OCI-LY3 (cell line): ENCODE measurements at regions not wholly inside any gene's neighbourhood (a gene's known extent, or its start where the extent isn't known, plus 50 kb on each side); places are given as distances from the start of the nearest gene placed in this dataset.

Experiments
- H2AFZ ChIP-seq: fragments of 200-600, 300-600 bp; shearing (Covaris generic); 2 replicates; pipeline ENCODE4 v1.6.0; 2014; ENCODE audit warnings: antibody characterized with exemption, low read depth, low read length
- H3K27ac ChIP-seq: fragments of 200-600, 300-600 bp; sonication (generic); 2 replicates; pipeline ENCODE4 v1.5.1; 2014; ENCODE audit warnings: mild to moderate bottlenecking, low read length, moderate library complexity, mixed read lengths
- H3K27me3 ChIP-seq: fragments of 200-600, 300-600 bp; sonication (generic); 2 replicates; pipeline ENCODE4 v1.6.1; 2014; ENCODE audit warnings: low read depth, low read length, mixed read lengths
- H3K36me3 ChIP-seq: fragments of 200-600, 300-600 bp; sonication (generic); replicated peaks from 2 replicates; pipeline ENCODE3; 2014; ENCODE audit warnings: low read depth, low read length, mixed read lengths
- H3K4me1 ChIP-seq: fragments of 300-600, 200-600 bp; sonication (generic); 2 replicates; pipeline ENCODE4 v1.6.1; 2014; ENCODE audit warnings: low read length, mixed read lengths
- H3K4me2 ChIP-seq: fragments of 200-600, 300-600 bp; sonication (generic); 2 replicates; pipeline ENCODE4 v1.6.1; 2014; ENCODE audit warnings: low read length, mixed read lengths
- H3K4me3 ChIP-seq: fragments of 300-600, 200-600 bp; sonication (generic); 2 replicates; pipeline ENCODE4 v1.5.1; 2014; ENCODE audit warnings: antibody characterized with exemption, mild to moderate bottlenecking, low read length, moderate library complexity
- H3K79me2 ChIP-seq: fragments of 300-600, 200-600 bp; shearing (Covaris generic); 2 replicates; pipeline ENCODE4 v1.6.1; 2014; ENCODE audit warnings: mild to moderate bottlenecking, low read length, mixed read lengths
- H3K9ac ChIP-seq: fragments of 300-600, 200-600 bp; shearing (Covaris generic); 2 replicates; pipeline ENCODE4 v1.6.0; 2014; ENCODE audit warnings: mild to moderate bottlenecking, low read length, moderate library complexity
- H3K9me3 ChIP-seq: fragments of 200-600, 300-600 bp; shearing (Covaris generic); 2 replicates; pipeline ENCODE4 v1.6.1; 2014; ENCODE audit warnings: low read length, mixed read lengths; ENCODE audit not compliant: insufficient read depth
- H4K20me1 ChIP-seq: fragments of 200-600, 300-600 bp; sonication (generic); 2 replicates; pipeline ENCODE4 v1.6.1; 2016; ENCODE audit warnings: low read length, mixed read lengths; ENCODE audit not compliant: insufficient read depth
- CTCF ChIP-seq: fragments of 200-600, 300-600 bp; sonication (generic); IDR thresholded peaks from 2 replicates; pipeline ENCODE4 v1.5.1; 2014; ENCODE audit warnings: antibody characterized with exemption, low read length, low read depth
- EZH2phosphoT487 ChIP-seq: fragments of 200-600 bp; shearing (Covaris generic); IDR thresholded peaks from 2 replicates; pipeline ENCODE4 v1.6.1; 2018; ENCODE audit warnings: antibody characterized with exemption, mixed run types, low read depth

GRCh38 chr3:113136544-113136943, 74.8 kb upstream of the BOC start:
- Histone ChIP-seq H3K9me3 (no peaks in the 10 kb centered on the region), H4K20me1 (no peaks in the 10 kb centered on the region), H3K4me2 (no peak overlapping the region), H3K79me2 (no peaks in the 10 kb centered on the region), H3K9ac (no peak overlapping the region), H3K27me3 (no peaks in the 10 kb centered on the region), H3K36me3 (no peaks in the 10 kb centered on the region), H3K4me1 (peaks cover 7% of the 10 kb centered on the region), H3K27ac (no peak overlapping the region), H2AFZ (no peak overlapping the region), H3K4me3 (no peak overlapping the region)
- TF ChIP-seq EZH2phosphoT487 = no peak
- no peak for TF ChIP-seq CTCF

DNA sequence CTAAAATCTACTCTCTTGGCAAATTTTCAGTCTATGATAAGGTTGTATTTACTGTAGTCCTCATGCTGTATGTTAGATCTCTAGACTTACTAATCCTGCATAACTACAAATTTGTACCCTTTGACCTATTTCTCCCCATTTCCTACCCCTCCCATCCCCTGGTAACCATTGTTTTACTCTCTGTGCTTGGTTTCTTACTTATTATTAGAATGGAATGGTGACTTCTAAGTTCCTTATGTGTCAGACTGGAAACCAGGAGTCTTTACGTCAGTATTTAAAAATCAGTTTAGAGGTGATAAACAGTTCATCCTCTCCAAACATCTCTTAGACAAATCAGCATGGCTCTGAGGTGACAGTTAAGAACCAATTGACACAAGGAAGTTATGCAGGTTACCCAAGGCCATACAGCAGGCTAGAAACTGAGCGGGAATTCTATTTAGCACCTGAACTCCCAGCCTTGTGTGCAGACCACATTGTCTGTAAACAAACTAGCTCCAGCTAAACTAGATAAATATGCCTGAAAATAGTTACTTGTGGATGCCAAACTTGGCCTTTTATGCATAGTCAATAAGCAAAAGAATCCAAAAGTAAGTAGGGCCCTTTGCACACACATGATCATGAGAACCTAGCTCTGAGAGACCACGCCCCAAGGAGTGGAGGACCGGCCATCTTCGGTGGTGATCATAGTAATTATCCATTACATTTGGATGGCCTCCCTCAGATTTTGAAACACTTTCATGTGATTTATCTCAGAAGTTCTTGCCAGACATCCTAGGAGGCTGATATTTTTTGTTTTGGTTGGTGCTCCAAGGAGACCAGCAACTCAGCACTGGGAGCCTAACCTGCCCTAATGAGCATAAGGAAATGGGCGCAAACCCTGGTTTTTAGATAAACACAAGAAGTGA, 72.3 kb upstream of the BOC start:
- no peaks in the 10 kb centered on the region for H4K20me1 ChIP-seq
- no peak overlapping the region for H3K9ac ChIP-seq
- H2AFZ ChIP-seq = no peak overlapping the region
- H3K4me2 ChIP-seq = no peak overlapping the region
- no peak for TF ChIP-seq CTCF
- TF ChIP-seq EZH2phosphoT487 = no peak
- peaks cover 7% of the 10 kb centered on the region for H3K4me1 ChIP-seq
- H3K4me3 ChIP-seq = no peak overlapping the region
- H3K9me3 ChIP-seq = no peaks in the 10 kb centered on the region
- H3K27me3 ChIP-seq = peaks cover 5% of the 10 kb centered on the region
- no peaks in the 10 kb centered on the region for H3K79me2 ChIP-seq
- no peak overlapping the region for H3K27ac ChIP-seq
- no peaks in the 10 kb centered on the region for H3K36me3 ChIP-seq

DNA sequence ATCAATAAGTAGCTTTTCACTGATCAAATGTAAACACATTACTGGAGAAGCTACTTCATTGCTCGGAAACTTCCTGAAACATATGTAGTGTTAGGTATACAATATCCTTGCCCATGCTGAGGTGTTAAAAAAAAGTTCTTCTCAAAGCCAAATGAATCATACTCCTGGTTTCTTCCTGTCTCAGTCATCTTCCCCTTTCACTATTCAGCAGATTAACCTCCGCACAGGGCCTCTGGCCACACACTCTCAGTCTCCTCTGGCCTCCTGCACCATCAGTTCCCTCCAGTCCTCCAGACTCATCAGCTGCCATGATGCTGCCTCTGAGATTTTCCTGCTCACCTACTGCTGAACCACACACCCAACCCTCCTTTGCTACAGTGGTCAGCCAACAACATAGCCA, 70.5 kb upstream of the BOC start:
- no peak overlapping the region for H3K27ac ChIP-seq
- no peak overlapping the region for H3K9ac ChIP-seq
- no peaks in the 10 kb centered on the region for H4K20me1 ChIP-seq
- H3K4me2 ChIP-seq = no peak overlapping the region
- H3K4me3 ChIP-seq = no peak overlapping the region
- H2AFZ ChIP-seq = no peak overlapping the region
- TF ChIP-seq EZH2phosphoT487 (no peak), CTCF (no peak)
- no peaks in the 10 kb centered on the region for H3K9me3 ChIP-seq
- H3K79me2 ChIP-seq = no peaks in the 10 kb centered on the region
- H3K27me3 ChIP-seq = peaks cover 9% of the 10 kb centered on the region
- no peaks in the 10 kb centered on the region for H3K36me3 ChIP-seq
- peaks cover 7% of the 10 kb centered on the region for H3K4me1 ChIP-seq

GRCh38 chr3:113141543-113141942, 69.8 kb upstream of the BOC start:
- Histone ChIP-seq H4K20me1 (no peaks in the 10 kb centered on the region), H3K4me1 (peaks cover 7% of the 10 kb centered on the region), H3K9me3 (no peaks in the 10 kb centered on the region), H2AFZ (no peak overlapping the region), H3K4me3 (no peak overlapping the region), H3K4me2 (no peak overlapping the region), H3K36me3 (no peaks in the 10 kb centered on the region), H3K79me2 (no peaks in the 10 kb centered on the region), H3K9ac (no peak overlapping the region), H3K27me3 (peaks cover 14% of the 10 kb centered on the region), H3K27ac (no peak overlapping the region)
- TF ChIP-seq EZH2phosphoT487 (no peak), CTCF (no peak)
